Testis (tissue), 2 donors: ENCODE measurements at regions not wholly inside any gene's neighbourhood (a gene's known extent, or its start where the extent isn't known, plus 50 kb on each side); places are given as distances from the start of the nearest gene placed in this dataset.

Experiments
- CTCF ChIP-seq, 3 experiments: fragments of 450-650 bp in 2 of 3; fragments of 200-600 bp in 1 of 3; sonication (generic) in 1 of 3; IDR thresholded peaks; one replicate each; pipeline ENCODE4 v1.5.1; 2016 to 2019; ENCODE audit warnings: antibody characterized with exemption in 3 of 3, mild to moderate bottlenecking in 2 of 3, moderate library complexity in 1 of 3
- POLR2A ChIP-seq: fragments of 450-650 bp; IDR thresholded peaks from one replicate; pipeline ENCODE4 v1.6.1; 2017; ENCODE audit warnings: antibody characterized with exemption, mild to moderate bottlenecking, moderate library complexity

- no peak for TF ChIP-seq CTCF (IDR thresholded peaks at IDR 0.05)
- no peak for TF ChIP-seq POLR2A
Observed at GRCh38 chr20:57894096-57894495, 184.3 kb upstream of the PMEPA1 start.
